ENCODE measurements at regions not wholly inside any gene's neighbourhood (a gene's known extent, or its start where the extent isn't known, plus 50 kb on each side); places are given as distances from the start of the nearest gene placed in this dataset.

- no peak for ATAC-seq
Measured at GRCh38 chr16:73233329-73233765, 185.4 kb upstream of the ZFHX3 start.

- no peak for ATAC-seq
Measured at GRCh38 chr16:73232555-73233328, 184.8 kb upstream of the ZFHX3 start.

GRCh38 chr16:73231944-73232554, 184.1 kb upstream of the ZFHX3 start:
- ATAC-seq: no peak

GRCh38 chr16:73231379-73231778, 183.5 kb upstream of the ZFHX3 start:
- ATAC-seq: no peak

GRCh38 chr16:73230651-73231050, 182.7 kb upstream of the ZFHX3 start:
- no peak for ATAC-seq

- ATAC-seq: no peak
Measured at GRCh38 chr16:73228649-73229048, 180.7 kb upstream of the ZFHX3 start.

GRCh38 chr16:73226675-73227074, 178.7 kb upstream of the ZFHX3 start:
- no peak for ATAC-seq

- no peak for ATAC-seq
Measured at GRCh38 chr16:73225983-73226382, 178.1 kb upstream of the ZFHX3 start.

- no peak for ATAC-seq
Measured at GRCh38 chr16:73220836-73221235, 172.9 kb upstream of the ZFHX3 start.

- ATAC-seq: no peak
Measured at GRCh38 chr16:73219176-73219575, 171.2 kb upstream of the ZFHX3 start.

GRCh38 chr16:73217654-73218053, 169.7 kb upstream of the ZFHX3 start:
- ATAC-seq: no peak

- ATAC-seq: no peak
Measured at GRCh38 chr16:73216932-73217331, 169.0 kb upstream of the ZFHX3 start.

GRCh38 chr16:73215678-73216377, 167.9 kb upstream of the ZFHX3 start:
- ATAC-seq: no peak

- ATAC-seq: no peak
Measured at GRCh38 chr16:73214825-73215677, 167.1 kb upstream of the ZFHX3 start.

GRCh38 chr16:73213732-73214455, 166.0 kb upstream of the ZFHX3 start:
- ATAC-seq: no peak

GRCh38 chr16:73212431-73212830, 164.5 kb upstream of the ZFHX3 start:
- no peak for ATAC-seq

GRCh38 chr16:73210686-73211085, 162.8 kb upstream of the ZFHX3 start:
- no peak for ATAC-seq

- no peak for ATAC-seq
Measured at GRCh38 chr16:73210084-73210483, 162.2 kb upstream of the ZFHX3 start.

GRCh38 chr16:73209190-73209589, 161.3 kb upstream of the ZFHX3 start:
- no peak for ATAC-seq

GRCh38 chr16:73206151-73206707, 158.3 kb upstream of the ZFHX3 start:
- ATAC-seq: no peak

GRCh38 chr16:73205153-73205886, 157.4 kb upstream of the ZFHX3 start:
- ATAC-seq: no peak

Measured in activated CD4-positive, CD25-positive, alpha-beta regulatory T cell treated with anti-CD3 and anti-CD28 coated beads, Interleukin-2, amount 50 U/mL, for 24 hours (primary cell).